ENCODE measurements at regions not wholly inside any gene's neighbourhood (a gene's known extent, or its start where the extent isn't known, plus 50 kb on each side); places are given as distances from the start of the nearest gene placed in this dataset.

GRCh38 chr6:81300961-81301360, 451.5 kb downstream of the TENT5A start:
- no peak for TF ChIP-seq CTCF (IDR thresholded peaks at IDR 0.05)

GRCh38 chr6:81298751-81299150, 453.7 kb downstream of the TENT5A start:
- TF ChIP-seq CTCF (IDR thresholded peaks at IDR 0.05) = no peak

GRCh38 chr6:81295310-81295709, 457.2 kb downstream of the TENT5A start:
- TF ChIP-seq CTCF (IDR thresholded peaks at IDR 0.05) = no peak

- TF ChIP-seq CTCF (IDR thresholded peaks at IDR 0.05) = no peak
Measured at GRCh38 chr6:81293896-81294295, 458.6 kb downstream of the TENT5A start.

GRCh38 chr6:81289229-81289628, 463.3 kb downstream of the TENT5A start:
- TF ChIP-seq CTCF (IDR thresholded peaks at IDR 0.05) = no peak

- TF ChIP-seq CTCF (IDR thresholded peaks at IDR 0.05) = no peak
Measured at GRCh38 chr6:81265106-81265505, 487.4 kb downstream of the TENT5A start.

GRCh38 chr6:81263531-81264168, 488.8 kb downstream of the TENT5A start:
- no peak for TF ChIP-seq CTCF (IDR thresholded peaks at IDR 0.05)

- no peak for TF ChIP-seq CTCF (IDR thresholded peaks at IDR 0.05)
Measured at GRCh38 chr6:81262656-81263055, 489.8 kb downstream of the TENT5A start.
